GM19397 (cell line): ENCODE measurements at regions not wholly inside any gene's neighbourhood (a gene's known extent, or its start where the extent isn't known, plus 50 kb on each side); places are given as distances from the start of the nearest gene placed in this dataset.

Source experiments
- ATAC-seq: cut with Tn5 transposase; IDR thresholded peaks from one replicate; pipeline ENCODE4 v1.9.1; 2021; ENCODE audit warnings: mild to moderate bottlenecking, moderate library complexity; ENCODE audit not compliant: unreplicated experiment

- ATAC-seq = no peak
These were observed 697.0 kb upstream of the INTU start for GRCh38 chr4:126935801-126936200.

DNA sequence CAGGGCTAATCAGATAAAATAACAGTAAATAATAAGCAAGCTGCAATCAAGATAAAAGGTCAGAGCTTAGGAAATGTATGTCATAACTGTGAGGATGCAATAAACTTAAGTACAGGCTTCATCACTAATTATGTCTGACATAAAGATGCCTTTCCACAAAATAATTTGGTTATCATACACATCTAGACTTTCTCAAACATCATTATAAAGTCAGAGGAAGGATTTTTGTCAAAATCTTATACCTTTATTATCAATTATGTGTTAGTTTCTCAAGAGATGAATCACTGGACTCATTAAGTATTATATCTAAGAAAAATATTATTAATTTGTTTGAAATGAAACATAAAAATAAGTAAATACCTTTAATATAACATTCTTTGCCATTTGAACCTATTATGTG is 695.4 kb upstream of the INTU start:
- ATAC-seq = no peak

DNA sequence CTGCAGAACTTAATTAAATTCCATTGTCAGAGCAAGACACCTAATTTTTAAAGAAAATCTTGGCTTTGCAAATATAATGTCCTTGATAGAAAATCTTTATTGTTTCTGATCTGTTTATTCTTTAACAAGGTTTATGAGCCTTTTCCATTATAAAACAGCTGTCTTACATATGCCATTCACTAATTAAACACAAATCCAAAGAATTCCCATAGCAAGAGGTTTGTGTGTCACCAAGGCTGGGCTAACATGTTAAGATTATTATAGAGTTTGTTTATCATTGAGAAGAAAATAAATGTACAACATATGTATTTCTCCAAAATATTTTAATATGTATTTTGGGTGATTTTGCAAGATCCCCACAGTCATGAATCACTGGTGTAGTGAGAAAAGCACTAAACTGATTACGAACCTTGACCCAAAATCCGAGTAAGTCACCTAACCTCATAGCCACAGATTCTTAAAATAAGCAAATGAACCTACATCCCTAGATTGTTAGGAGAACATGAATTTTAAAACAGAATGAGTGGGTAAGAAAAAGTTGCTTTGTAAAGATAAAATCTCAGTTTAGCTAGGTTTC is 694.8 kb upstream of the INTU start:
- ATAC-seq = no peak

GRCh38 chr4:126939401-126939800 is 693.4 kb upstream of the INTU start:
- ATAC-seq = no peak

DNA sequence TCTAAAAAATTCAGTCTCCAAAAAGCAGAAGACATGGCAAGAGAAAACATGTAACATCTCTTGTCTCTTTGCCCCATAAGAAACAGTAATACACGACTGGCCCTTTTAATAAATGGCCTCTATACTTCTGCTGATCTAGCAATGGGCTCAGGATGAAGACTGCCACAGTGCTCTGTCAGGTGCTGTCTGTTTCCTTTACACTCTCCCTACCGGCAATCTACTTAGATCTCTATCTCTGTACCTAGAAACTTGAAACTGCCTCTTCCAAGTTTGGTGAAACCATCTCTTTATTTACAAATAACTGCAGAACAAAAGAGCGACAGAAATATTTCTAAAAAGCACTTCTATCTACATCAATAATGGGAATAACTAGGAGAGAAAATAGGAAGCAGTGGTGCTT is 685.2 kb upstream of the INTU start:
- no peak for ATAC-seq

GRCh38 chr4:126954537-126955291 is 678.0 kb upstream of the INTU start:
- ATAC-seq = no peak

DNA sequence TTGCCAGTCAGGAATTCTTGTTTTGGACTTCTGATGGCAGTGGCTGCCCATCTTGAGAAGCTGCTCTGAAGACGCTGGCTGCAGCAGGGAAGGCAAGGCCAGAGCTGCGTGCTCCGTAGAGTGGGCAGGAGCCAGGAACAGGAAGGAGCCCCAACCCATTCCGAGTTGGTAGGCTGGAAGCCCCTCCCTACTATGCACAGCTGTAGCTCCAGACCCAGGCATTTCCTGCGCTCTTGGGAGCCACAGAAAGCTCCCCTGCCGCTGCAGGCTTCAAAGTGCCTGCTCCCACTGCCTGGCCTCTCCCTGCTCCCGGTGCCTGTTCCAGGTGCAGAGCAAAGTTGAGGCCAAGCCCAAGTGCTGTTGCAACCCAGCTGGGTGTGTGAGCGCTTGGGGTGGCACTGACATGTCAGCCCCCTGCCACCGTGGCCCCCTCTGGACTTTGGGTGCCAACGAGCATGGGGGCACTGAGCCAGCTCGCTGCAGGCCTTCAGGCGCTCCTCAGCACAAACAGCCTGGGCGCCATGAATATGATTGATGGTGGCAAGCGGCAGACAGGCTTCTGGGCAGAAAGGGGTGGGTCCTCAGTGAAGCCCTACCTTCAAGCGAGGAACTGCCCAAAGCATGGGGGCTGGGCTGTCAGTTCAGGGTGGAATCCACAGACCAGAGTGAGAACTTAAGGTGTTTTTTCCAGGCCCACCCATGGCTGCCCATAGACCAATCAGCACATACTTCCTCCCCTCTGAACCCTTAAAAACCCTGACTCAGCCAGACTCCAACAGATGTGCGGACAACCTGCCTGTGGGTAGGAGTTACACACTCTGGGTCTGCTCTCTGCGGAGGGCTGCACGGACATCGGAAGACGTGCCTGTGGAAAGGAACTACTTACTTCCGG is 677.2 kb upstream of the INTU start:
- ATAC-seq = no peak

DNA sequence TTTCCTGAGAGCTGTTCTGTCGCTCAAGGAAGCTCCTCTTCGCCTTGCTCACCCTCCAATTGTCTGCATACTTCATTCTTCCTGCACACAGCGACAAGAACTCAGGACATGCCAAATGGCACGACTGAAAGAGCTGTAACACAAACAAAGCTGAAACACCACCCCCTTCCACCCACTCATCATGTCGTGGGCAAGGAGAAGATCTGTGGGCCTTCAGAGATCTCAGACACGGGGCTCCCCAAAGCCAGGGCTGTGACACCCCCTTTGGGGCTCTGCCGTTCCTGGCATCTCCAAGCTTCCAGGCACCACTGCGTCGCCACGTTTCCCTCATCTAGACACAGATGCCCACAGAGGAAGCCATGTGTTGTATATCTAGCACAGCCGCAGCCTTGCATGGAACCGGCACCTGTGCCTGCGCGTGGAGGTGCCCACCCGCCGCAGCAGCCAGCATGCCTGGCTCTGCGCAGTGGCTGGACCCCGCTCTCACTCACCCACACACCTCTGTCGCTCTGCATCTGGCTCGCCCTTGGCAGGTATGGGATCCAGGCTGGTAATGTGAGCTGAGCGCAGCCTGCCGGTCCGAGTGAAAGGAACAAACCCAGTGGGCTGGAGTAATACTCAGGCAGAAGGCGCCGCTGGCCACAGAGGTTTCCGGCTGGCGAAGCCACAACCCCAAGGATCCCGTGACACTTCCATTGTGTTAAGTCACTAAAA is 676.4 kb upstream of the INTU start:
- ATAC-seq = no peak

GRCh38 chr4:126957556-126957955 is 675.2 kb upstream of the INTU start:
- ATAC-seq = no peak

DNA sequence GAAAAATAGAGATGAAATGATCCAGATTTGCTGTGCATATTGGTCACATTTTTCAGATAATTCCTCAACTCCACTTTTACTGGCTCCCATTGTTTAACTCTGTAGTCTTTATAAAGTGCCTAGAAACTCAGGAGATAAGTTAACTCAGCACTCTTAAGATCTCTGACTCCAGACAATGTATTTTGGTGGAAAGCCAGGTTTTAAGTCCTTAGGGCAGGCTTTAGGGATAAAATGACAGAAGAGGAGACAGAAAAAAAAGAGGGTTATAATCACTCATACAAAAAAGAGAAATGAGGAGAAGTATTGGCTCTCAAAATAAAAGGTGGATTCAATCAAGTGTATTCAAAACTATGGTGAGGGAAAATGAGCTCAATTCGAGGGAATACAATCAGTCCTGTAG is 674.8 kb upstream of the INTU start:
- no peak for ATAC-seq

DNA sequence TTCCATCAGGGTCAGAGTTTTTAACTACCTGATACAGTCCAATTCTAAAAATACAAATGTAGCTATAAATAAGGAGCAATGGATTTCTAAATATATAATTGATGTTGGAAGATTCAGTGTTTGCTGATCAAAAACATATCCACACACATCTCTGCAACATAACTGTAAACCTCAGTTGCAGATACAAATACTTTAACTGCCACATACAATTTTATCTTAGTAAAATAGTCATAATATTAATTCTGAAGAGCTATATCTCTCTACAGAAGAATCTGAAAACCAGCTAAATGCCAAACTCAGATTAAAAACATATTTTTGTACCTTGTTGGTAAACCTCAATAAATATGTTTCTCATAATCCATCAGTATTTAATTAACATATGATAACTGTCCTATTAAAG is 674.3 kb upstream of the INTU start:
- ATAC-seq = no peak

GRCh38 chr4:126959056-126959745 is 673.6 kb upstream of the INTU start:
- ATAC-seq = no peak

DNA sequence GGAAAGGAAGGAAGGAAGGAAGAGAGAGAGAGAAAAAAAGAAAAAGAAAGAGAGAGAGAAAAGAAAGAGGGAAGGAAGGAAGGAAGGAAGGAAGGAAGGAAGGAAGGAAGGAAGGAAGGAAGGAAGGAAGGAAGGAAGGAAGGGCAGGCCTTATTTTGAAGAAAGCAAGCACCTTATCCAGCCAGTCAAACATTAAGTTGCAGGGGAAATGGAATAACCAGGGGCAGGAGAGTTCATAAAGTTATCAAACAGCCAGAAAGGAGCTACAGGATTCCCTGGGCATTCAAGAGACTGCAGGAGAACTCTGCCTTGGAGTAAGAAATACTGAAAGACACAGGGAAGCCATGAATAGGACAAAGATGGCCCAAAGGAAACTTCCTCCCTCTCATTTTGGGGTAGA is 672.0 kb upstream of the INTU start:
- no peak for ATAC-seq

GRCh38 chr4:126961661-126962060 is 671.1 kb upstream of the INTU start:
- ATAC-seq = no peak

- ATAC-seq = no peak
These were observed 666.9 kb upstream of the INTU start for GRCh38 chr4:126965877-126966276.

DNA sequence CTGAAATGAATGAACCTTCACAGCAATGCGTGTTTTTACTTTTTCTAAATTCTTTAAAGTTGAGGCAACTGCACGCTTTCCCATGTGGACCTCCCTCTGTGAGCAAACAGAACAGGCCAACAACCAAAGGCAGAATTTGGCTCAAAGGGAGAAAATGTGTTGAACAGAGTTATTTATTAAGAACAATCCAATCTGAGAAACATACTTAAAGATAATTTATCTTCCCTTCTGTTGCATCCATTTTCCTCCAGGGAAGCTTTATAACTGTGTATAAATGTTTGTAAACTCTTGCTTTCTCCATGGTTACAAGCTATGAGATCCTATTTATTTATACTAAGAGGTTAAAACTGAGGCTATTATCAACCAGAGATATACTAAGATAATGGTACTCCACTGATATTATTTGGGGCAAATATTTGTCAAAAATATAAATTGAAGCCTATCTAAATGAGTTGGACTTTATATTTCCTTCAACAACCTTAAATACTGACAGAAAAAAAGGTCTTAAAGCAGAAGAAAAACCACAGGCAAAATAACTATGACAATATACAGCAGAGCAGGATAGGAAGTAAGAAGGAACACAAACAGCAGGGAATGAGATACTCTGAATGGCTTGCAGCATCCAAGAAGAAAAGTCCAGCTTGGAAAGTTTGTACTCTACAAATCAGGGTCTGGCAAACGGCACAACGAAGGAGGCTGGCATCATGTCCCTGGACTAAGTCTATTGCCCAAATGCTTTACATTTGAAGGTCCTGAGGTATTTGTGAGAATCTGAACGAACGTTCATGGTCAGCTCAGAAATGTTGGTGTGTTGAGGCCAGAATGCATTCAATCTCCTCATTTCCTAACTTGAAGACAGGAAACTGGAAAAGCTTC is 663.2 kb upstream of the INTU start:
- no peak for ATAC-seq

DNA sequence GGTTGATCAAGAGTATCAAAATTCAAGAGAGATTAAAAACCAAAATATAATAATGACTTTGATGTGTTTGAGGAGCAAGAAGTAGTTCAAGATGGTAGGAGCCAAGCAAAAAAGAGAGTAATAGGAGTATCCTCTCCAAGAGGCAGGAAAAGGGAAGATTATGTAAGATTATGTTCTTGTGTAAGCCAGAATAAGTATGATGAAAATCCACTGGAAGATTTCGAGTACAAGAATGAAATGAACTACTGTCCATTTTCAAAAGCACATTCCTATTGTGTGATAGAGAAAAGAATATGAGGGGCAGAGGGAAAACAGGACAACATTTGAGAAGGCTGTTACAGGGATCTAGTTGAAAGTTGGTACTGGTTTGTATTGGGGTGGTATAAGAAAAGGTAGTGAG is 659.6 kb upstream of the INTU start:
- ATAC-seq = no peak

DNA sequence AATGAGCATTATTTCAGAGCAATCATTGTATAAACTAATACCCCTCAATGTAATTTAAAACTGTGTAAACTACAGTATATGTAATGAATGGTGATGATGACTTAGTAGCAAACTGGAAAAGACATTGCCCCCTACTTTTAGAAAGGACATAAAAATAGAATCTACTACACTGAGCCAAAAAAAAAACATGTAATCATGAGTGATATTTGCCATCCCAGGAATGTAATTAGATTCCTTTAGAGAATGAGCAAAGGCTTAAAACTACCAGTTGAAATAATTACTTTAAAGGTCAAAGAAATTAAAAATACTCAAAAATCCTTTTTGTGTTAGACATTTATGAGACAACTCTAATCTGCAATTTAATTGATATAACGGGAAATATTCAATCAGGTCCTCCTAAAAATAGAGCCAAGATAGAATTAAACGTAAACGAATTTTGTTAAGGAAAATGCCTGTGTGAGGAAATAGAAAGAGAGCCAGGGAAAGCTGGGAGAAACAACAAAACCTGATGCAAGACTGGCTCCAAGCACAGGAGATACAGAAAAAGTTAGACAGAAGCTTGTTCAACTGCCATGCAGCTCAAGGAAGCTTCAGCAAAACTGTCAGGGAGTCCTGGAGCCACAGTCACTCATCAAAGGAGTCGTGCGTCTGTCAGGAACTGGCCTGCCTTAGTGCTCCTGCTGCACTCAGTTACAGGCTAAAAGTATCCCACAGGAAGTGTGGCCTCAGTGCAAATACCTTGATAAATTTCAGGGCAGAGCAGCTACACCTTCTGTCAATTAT is 655.7 kb upstream of the INTU start:
- ATAC-seq = no peak

- ATAC-seq = no peak
These were observed 646.8 kb upstream of the INTU start for GRCh38 chr4:126986005-126986404.
